MM.1S (cell line): ENCODE measurements at regions not wholly inside any gene's neighbourhood (a gene's known extent, or its start where the extent isn't known, plus 50 kb on each side); places are given as distances from the start of the nearest gene placed in this dataset.

Experiments
- CTCF ChIP-seq: fragments of 300-600 bp; sonication (generic); IDR thresholded peaks from 2 replicates; pipeline ENCODE4 v1.5.1; 2016; ENCODE audit warnings: antibody characterized with exemption, low read length, mixed read lengths
- EZH2phosphoT487 ChIP-seq: fragments of 300-600 bp; sonication (generic); IDR thresholded peaks from 2 replicates; pipeline ENCODE4 v1.6.1; 2018; ENCODE audit warnings: antibody characterized with exemption, low read length

GRCh38 chr14:84086714-84087113, 1443.2 kb upstream of the FLRT2 start:
- TF ChIP-seq CTCF (no peak), EZH2phosphoT487 (no peak)
